HG03066 (cell line): ENCODE measurements at regions not wholly inside any gene's neighbourhood (a gene's known extent, or its start where the extent isn't known, plus 50 kb on each side); places are given as distances from the start of the nearest gene placed in this dataset.
"Not testable (repeated sequence)": the region's sequence is repeated elsewhere in the genome, so short reads cannot be mapped to it uniquely, and the experiment has no call there.

ENCODE experiments used
- ATAC-seq: cut with Tn5 transposase; IDR thresholded peaks from one replicate; pipeline ENCODE4 v1.9.1; 2021; ENCODE audit warnings: low read depth; ENCODE audit not compliant: unreplicated experiment

DNA sequence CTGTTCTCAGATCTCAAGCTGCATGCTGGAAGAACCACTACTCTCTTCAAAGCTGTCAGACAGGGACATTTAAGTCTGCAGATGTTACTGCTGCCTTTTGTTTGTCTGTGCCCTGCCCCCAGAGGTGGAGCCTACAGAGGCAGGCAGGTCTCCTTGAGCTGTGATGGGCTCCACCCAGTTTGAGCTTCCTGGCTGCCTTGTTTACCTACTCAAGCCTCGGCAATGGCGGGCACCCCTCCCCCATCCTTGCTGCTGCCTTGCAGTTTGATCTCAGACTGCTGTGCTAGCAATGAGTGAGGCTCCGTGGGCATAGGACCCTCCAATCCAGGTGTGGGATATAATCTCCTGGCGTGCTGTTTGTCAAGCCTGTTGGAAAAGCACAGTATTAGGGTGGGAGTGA lies 1122.9 kb downstream of the DNAJB9 start:
- ATAC-seq = not testable (repeated sequence)

DNA sequence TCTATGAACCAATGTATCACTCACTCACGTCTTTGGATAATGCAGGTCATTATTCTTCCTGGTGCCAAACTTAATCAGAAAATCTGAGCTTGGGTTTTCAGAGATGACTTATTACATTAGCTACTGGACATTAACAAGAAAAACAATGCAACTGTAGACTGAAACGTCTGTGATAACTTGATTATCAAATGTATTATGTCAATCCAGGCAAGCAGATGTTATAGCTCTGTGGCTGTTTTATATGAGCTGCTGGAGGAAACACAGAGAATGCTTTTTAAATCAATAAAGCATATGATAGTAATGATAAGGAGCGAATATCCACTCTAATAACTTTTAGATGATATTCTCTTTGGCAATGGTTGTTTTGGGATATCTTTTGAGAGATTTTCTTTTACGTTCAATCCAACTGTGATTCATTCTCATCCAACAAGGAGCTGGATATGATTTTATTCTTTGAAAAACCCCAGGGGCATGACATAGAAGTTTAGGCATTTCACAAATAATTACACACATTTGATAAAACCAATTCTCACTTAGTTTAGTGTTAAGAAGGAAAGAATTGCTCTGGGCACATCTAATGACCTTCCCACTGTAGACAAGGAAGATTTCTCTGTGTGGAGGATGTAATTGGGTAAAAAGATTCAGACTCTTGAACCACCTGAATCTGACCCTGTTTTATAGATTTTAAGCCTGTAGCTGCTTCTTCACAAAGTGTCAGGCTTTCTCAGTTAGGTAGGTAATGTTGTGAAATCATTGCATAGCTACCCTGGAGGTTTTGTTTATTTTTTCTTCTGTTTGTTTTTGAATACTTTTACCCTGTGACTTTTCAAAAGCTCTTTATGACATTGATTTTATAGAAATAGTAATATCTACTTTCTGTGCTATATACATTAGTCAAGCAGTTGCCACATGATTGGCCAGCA lies 1124.7 kb downstream of the DNAJB9 start:
- ATAC-seq = no peak

DNA sequence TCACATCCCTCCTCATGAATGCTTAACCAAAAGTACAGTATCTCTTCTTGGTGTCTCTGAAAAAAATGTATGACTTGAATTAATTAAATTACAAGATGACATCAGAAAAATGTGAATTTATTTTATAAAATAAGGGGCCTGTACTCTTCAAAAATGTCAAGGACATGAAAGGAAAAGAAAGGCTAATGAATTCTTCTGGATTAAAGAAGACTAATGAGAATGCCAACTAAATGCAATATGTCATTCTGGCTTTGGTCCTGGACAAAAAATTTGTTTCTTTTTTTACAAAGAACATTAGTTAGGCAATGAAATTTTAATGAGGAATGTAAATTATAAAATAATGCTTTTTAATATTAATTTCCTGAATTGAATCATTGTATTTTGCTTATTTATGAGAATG lies 1125.7 kb downstream of the DNAJB9 start:
- no peak for ATAC-seq

DNA sequence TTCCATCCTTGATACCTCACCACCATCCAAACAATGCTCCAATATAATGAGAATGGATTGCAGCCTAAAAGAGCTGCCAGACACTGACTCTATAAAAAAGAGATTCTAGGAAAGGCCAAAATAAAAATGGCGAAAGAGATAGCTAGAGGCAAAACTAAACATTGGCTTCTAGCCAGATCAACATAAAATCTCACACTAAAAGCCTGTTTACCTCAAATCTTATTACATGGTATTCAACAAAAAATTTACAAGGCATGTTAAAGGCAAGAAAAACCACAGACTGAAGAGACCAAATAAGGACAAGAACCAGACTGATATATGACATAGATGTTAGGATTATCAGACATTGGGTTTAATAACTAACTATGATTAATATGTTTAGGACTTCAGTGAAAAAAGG lies 1127.0 kb downstream of the DNAJB9 start:
- ATAC-seq = no peak

DNA sequence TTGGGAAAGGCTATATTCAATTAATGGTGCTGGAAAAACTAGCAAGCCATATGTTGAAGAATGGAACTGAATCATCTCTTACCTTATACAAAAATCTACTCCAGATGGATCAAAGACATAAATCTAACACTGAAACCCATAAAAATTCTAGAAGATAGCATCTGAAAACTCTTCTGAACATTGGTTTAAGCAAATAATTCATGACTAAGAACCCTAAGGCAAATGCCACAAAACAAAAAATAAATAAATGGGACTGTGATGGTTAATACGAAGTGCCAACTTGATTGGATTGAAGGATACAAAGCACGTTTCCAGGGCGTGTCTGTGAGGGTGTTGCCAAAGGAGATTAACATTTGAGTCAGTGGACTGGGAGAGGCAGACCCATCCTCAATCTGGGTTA lies 1130.0 kb downstream of the DNAJB9 start:
- ATAC-seq = no peak

DNA sequence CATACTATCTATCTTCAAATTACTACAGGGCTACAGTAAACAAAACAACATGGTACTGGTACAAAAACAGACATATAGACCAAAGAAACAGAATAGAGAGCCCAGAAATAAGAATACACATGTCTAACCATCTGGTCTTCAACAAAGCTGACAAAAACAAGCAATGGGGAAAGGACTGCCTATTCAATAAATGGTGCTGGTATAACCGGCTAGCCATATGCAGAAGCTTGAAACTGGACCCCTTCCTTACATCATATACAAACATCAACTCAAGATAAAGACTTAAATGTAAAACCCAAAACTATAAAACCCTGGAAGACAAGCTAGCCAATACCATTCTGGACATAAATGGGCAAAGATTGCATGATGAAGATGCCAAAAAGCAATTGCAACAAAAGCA lies 1143.7 kb downstream of the DNAJB9 start:
- no peak for ATAC-seq

DNA sequence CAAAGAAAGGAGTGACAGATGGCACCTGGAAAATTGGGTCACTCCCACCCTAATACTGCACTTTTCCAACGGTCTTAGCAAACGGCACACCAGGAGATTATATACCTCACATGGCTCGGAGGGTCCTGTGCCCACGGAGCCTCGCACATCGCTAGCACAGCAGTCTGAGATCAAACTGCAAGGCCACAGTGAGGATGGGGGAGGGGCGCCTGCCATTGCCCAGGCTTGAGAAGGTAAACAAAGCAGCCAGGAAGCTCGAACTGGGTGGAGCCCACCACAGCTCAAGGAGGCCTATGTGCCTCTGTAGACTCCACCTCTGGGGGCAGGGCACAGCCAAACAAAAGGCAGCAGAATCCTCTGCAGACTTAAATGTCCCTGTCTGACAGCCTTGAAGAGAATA lies 1149.7 kb downstream of the DNAJB9 start:
- ATAC-seq = not testable (repeated sequence)

DNA sequence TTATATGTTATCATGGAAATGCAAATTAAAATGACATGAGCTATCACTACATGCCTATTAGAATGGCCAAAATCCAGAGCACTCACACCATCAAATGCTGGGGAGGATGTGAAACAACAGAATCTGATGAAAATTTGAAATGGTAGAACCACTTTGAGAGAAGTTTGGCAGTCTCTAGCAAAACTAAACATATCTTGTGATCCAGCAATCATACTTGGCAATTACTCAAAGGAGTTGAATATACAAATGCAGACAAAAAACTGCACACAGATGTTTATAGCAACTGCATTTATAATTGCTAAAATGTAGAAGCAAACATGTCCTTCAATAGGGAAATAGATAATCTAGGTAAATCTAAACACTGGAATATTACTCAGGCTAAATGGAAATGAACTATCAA lies 1164.9 kb downstream of the DNAJB9 start:
- ATAC-seq = no peak

DNA sequence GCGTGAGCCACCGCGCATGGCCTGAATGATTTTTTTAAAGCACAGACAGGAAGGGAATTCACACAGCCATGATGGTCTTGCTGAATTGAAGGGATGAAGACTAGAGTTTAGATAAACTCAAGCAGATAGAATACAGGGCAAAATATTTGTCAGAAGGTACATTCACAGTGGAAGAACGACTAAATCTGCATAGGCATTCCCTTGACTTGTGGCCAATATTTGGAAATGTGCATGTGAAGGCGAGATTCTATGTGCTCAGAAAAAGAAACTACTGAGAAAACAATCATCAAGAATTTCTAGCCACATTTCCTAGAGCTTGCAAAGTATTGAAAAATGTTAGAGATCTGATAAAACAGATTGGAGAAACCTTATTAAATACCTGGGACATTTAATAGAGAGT lies 1166.2 kb downstream of the DNAJB9 start:
- no peak for ATAC-seq

DNA sequence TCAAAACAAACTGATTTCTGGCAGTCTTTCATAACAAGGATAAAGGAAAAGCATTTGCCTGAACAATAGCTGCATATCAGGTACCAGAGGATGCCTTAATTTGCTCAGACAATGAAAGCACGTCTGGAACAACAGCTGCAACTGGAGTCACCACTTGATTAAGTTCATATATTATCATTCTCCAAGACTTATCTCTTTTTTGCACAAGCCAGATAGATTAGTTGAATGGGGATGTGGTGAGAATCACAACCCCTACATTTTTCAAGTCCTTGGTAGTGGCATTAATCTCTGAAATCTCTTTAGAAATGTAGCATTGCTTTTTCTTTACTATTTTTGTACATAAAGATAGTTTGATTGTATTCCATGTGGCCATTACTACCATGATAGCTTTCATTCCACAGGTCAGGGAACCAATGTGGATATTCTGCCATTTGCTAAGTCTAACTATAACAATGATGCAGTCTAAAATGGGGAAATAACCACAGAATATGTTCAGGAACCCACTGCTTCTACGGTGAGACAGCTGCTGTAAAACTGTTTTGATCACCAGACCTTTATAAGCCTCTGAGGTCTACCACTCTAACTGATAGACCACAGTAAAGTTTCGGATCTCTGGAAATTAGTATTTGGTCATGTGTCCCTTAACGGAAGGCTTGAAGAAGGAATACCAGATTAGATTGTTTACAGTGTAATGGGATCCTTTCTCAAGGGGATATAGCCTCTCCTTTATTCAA lies 1176.2 kb downstream of the DNAJB9 start:
- ATAC-seq = no peak

DNA sequence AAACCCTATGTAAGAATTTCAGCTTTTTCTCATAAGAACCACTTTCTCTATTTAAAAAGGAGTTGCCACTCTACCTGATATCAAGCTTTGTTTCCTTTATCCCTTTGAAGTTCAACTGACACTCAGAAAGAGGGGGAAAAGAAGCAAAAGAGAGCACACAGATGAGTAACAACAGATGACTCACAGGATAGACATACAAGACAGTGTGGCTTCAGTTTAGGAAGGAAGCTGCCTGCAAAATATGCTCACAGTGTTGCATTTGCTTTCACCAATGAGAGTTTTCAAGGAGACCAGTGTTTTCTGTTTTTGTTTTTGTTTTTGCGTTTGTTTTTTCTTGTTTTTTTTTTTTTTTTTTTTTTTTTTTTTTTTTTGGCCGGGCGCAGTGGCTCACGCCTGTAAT lies 1181.6 kb downstream of the DNAJB9 start:
- ATAC-seq = no peak

DNA sequence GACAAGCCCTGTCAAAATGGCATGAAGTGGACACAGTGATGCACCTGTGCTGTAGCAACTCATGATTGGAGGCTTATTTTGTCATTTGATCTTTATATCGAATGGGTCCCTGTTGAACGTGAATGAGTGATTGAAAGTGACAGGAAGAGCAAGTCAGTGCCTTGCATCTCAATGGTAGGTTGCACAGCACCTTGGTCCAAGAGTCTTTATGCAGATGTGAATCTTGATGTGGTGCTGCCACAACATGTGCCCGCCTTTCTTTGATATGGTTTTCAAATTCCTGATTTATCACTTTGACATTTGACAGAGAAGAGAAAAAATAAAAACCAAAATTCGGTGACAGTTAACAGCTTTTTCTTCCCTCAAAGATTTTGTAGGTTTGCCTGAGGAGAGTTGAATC lies 1182.4 kb downstream of the DNAJB9 start:
- ATAC-seq = no peak

DNA sequence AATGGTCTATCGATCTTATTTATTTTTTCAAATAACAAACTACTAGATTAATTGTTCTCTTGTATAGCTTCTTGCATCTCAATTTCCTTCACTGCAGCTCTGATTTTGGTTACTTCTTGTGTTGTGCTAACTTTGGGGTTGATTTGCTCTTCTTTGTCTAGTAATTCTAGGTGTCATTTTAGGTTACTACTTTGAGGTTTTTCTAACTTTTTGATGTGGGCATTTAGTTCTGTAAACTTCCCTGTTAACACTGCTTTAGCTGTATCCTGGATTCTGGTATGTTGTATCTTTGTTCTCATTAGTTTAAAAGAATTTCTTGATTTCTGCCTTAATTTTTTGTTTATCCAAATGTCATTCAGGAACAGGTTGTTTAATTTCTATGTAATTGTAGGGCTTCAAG lies 1188.0 kb downstream of the DNAJB9 start:
- no peak for ATAC-seq

DNA sequence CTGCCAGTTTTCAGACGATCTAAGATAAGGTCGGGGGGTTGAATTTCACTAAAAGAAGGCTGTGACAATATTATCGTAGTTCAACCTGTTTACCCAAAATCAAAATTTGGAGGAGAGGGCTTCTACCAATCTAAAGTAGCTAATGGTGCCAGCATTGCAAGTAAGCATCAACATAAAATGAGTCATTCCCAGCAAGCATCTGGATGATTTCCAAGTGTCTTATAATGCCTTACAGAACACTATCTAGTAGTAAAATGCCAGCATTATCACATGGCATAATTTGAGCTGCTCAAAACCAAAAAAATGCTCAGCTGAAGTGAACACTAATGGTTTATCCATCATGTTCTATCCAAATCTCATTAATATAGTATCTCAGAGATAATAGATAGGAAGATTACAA lies 1193.9 kb downstream of the DNAJB9 start:
- no peak for ATAC-seq

DNA sequence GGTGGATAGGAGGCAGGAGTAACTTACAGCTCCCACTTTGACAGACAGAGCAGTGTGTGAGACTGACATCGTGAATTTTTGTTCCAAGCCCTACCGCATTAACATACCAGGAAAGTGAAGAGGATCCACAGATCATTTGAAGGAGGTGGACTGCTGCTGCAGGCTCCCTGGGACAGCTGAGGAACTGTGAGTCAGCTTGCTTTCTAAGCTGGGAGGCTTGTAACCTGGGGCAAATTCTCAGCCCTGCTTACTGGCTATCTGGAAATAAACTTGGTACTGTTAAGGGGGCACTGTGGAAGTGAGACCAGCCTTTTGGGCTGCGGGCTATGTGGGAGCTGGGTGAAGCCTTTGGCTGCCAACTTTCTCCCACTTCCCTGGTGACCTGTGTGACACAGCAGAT lies 1202.5 kb downstream of the DNAJB9 start:
- ATAC-seq = no peak

DNA sequence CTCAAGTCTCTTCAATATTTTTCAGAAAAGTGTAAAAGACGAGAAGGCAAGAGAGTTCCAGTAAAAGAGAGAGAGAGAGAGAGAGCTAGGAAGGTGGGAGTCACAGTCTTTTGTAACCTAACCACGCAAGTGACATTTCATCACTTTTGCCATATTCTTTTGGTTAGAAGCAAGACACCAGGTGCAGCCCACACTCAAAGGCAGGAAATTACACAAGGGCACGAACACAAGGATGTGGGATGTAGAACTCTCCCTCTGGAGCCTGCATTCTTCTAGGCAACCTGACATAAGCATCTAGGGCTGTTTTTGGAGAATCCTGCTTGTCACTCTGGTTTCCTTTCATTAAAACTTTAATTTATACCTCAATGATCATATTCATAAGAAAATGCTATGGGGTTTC lies 1213.1 kb downstream of the DNAJB9 start:
- ATAC-seq = no peak

DNA sequence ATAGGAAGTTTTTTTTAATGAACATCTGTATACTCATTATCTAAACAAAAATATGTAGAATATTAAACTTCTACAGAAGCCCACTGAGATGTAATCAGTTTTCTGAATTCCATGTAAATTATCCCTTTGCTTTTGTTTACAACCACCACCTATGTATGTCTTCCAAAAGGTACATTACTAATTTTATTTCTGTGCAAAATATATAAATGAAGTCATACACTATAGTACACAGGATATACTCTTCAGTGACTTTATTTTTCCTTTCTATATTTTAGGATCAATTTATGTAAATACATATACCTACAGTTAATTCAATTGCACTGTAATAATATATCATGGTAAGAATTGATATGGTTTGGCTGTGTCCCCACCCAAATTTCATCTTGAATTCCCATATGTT lies 1236.9 kb downstream of the DNAJB9 start:
- no peak for ATAC-seq

DNA sequence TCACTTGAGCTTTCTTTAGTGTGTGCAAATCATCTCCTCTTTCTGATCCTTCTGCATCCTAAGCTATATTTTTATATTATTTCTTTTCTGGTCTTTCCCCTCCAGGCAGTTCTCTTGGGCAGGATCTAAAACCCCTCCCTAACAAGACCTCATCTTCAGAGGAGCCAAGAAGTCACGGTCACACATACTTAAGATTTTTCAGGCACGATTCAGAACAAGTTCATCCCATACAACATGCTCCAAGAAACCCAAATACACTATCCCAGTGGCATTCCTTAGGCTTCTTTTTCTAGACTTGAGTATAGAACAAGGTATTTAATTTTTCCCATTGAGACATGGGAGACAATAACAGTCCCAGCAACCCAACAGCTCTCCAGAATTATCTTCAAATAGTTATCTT lies 1251.5 kb downstream of the DNAJB9 start:
- ATAC-seq = no peak

DNA sequence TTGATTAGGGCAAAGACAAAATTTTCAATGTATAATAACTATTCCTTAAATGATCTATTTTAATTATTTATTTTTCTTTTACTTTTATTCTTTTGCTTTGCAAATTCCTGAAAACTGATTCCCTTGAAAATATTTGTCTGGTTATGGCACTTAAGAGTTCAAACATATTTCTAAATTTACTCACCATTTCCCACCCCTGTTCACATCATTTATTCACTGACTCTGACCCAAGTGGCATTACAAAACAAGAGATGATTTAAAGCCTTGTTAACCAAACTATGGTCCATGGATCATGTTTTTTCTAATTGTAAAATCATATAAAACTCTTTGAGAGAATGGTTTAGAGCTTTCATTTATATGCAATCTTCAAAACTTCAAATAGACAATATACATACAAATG lies 1256.1 kb upstream of the LRRN3 start:
- no peak for ATAC-seq

DNA sequence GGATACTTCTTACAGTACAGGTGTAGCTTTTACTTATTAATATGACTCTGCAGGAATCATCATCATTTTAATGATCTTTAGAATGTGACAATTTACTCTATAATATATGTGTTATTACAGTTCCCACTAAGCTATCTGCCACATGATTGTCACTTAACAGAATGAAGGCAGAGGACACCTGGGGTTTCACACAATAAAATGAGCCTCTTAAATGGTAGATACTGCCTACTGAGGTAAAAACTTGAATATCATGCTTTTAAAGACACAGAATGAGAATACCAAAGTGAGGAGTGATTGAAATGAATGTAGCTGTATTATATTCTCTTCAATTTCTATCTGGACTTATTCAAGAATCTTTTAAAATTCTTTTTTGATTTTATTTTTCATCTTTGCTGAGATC lies 1255.3 kb upstream of the LRRN3 start:
- ATAC-seq = no peak

DNA sequence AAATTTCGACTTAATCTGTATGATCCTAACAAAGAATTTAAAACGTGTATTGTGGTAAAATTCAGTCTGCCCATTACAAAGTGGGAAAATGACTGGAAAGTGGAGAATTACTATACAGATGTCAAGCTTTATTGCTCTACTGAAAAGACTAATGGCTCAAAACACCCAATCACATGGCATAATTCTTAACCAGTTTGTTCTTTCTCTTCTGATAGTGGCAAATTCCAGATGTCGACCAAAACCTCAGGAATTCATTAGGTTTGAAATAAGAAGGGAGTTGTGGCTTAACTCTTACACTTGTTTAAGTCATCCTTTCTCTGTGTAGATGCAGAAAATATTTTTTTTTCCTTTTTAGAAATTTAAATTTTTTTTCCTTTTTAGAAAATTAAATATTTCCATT lies 1254.9 kb upstream of the LRRN3 start:
- ATAC-seq = no peak

DNA sequence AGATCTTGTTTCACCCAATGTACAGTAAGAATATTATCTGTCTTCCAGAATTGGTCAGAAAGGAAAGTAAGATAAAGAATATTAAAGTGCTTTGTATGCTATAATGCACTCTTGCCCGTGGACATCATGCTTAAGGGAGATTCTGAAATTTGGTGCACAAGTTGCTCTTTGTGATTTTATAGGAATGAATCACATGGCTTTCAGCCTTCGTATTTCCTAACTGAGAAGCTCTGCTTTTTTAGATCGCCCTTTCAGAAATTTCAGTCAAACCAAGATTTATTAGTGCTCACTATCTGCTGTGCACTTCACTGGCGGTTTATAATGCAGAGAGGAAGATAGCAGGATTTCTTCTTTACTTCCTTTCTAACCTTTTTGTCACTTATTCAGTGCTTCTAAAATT lies 1248.5 kb upstream of the LRRN3 start:
- no peak for ATAC-seq
